GM21576 (cell line): ENCODE measurements at regions not wholly inside any gene's neighbourhood (a gene's known extent, or its start where the extent isn't known, plus 50 kb on each side); places are given as distances from the start of the nearest gene placed in this dataset.

Source experiments
- ATAC-seq: cut with Tn5 transposase; IDR thresholded peaks from one replicate; pipeline ENCODE4 v1.9.1; 2021; ENCODE audit warnings: mild to moderate bottlenecking, moderate library complexity; ENCODE audit not compliant: unreplicated experiment

DNA sequence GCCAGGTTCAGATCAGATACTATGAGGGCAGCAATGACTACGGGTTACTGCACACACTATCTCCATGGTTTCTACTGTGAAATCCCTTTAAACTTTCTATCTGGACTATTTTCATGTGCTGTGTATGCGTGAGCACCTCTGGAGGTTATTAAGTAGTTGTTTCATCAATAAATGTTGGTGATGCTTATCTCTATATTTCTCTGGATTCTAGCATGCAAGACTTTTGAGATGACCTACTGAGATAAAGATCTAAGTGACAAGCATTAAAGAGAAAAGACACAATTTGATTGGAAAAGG, 194.0 kb downstream of the NRIP1 start:
- peak; percentile 33 for ATAC-seq

DNA sequence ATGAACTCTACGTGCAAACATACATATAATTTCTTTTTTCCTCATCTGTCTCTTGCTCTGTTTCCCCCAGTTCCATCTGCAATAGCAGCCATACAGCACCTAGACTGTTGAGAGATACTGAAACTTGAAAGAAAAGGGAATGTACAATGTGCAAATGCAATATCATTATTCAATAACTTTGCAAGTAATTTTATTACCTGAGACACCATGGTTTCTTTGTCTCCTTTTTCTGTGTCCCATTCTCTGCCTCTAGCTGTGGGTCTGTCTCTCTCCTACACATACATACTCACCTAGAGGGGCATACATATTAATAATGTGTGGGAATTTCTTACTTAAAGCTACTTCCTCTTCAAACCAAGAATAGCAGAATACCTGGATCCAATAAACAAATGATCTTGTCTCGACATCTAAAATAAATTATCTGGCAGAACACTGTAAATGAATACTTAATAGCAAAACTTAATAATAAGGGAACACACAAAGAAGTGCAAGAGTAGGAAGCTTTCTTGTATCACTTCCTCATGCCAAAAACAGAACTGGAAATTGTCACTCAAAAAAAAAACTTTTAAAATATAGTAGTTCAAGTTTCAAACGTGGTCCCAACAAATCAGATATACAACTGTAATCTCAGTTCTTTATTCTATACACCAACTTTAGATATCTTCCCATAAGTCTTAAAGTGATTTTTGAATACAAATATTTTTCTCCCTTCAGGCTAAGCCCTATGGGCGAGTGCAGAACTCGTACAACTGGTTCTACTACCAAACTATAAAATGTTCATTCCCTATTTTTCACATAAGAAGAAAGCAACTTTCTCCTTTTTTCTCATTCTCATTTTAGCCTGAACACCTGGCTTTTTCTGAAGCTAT, 194.6 kb downstream of the NRIP1 start:
- ATAC-seq = peak; percentile 62

DNA sequence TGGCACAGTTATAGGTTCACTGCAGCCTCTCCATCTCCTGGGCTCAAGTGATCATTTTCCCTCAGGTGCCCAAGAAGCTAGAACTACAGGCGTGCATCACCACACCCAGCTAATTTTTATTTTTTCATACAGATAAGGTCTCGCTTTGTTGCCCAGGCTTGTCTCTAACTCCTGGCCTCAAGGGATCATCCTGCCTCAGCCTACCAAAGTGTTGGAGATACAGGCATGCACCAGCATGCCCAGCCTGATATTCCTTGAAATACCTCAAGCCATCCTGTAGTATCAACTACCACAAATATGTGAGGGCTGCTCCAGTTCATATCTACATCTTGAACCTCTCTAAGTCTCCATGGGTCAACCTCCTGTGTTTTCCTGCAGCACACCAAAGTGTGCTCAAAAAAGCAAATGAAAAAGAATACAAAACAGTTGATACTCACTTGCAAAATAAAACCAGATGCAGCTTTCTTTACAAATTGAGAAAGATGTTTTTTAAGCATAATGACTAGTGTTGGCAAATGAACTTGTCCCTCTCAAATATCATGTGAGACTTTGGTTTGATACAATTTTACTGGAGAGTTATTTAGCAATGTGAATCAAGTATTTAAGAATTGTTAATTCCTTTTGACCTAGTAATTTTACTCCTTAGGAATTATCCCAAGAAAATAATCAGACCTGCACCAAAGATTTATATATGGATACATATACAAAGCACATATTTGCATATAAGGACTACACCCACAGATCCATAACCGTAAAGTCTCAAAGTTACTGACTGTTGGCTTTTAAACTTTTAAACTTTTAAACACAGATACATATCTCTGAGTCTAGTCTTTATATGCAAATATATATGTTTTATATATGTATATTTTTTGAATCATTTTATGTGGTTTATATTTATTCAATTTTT, 197.7 kb downstream of the NRIP1 start:
- ATAC-seq = no peak

DNA sequence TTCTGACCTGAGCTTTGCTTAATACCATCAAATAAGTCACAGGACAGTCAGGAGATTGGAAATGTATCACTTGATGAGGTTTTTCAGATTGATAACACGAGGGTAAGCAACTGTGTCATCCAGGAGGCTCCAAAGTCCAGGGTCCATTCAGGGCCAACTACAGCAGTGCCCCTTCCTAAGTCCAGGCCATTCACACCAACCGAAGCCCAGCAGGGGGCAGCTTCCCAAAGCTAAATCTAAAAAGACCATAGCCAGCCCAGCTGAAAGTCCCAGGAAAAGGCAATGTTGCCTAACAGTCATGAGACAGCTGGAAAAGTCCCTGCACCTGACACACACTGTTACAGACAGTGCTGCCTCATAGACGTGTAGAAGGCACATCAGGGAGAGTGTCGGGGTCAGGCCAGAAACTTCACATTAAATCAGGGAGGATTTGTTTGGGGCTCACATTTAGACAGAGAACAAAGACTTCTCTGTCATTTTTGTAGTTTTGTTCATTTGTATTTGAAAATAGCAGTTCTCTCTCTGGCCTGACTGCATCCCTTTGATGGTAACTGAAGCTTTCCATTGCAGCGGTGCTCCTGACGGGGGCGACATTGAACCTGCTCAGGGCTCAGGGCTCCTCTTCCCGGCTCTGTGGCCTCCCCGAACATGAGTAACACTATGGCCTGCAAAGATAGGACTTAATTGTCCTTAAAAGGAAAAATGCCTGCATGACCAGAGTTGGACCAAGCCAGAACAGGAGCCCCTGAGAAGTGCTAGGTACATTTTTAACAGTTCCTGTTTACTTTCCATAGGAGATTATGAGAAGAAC, 200.4 kb downstream of the NRIP1 start:
- peak; percentile 85 for ATAC-seq

DNA sequence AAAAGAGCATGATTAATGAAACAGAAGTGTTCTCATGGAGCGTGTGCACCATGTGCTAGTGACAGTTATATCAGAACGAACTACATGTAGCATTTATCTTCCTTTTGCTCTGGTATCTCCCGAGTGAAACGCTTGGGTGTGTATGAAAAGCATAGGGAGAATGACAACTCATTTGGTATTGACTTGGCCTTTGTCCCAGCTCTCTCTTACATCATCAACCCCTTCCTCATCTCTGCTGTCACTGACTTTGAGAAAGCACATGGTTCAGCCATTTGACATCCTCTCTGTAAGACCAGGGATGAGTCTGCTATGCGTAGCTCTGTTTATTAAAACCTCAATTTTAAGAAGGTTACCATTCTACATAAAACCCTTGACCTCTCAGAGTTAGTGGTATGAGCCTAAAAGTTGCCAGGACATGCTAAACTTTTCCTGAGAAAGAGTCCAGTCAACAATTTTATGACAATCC, 201.0 kb downstream of the NRIP1 start:
- ATAC-seq = no peak

DNA sequence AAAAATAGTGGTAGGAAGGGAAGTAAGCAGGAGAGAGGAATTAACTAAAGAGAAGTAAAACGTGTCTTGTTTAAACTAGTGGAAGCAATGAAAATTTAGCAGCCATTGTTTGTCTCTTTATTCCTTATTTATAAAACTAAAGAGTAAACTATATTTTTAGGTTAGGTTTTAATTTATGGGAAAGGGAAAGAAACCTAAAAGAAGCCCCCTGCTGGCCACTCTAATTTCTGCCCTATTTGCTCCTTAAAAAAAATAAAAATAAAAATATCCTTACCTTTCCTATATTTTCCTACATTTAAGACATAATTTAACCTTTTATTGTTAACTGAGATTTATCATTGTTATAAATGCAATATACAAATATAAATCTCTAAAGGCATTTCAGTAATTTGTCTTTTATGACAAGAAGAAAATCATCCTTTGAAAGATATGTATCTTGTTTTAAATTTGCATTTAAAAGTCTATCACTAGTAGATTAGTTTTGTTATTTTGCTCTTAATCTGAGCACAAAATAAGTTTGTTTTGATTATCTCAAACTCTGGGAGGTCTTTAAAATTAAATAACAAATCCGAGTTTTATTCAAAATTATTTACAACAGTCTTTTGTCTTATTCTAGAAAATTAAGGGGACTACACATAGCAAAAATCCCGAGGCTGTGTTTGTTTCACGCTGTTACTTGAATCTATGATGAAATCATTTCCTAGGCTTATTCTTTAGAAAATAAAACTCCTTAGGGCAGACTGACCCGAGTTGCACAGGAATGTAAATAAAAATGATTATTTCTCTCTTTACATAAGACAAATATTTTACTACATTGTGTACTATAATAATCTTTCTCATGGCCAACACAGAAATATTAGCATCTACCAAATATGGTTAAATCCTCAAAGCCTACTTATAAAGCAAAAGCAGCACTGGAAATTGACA, 201.7 kb downstream of the NRIP1 start:
- no peak for ATAC-seq

DNA sequence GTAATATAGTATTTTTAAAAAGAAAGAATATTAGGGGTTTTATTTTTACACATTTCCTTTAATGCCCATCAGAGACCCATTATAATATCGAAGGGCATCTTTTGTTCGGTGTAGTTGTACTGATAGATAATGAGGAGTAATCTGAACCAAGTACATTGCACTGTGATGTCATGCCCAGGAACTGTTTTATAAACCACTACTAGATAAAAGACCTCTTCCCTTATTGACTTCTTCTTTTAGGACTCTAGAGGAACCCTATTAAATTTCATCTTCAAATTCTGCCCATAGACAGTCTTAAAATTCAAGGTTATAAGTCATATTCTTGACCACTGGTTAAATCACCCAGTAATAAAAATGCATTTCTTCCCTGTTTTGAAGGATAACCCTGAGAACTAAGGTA, 206.5 kb downstream of the NRIP1 start:
- no peak for ATAC-seq

DNA sequence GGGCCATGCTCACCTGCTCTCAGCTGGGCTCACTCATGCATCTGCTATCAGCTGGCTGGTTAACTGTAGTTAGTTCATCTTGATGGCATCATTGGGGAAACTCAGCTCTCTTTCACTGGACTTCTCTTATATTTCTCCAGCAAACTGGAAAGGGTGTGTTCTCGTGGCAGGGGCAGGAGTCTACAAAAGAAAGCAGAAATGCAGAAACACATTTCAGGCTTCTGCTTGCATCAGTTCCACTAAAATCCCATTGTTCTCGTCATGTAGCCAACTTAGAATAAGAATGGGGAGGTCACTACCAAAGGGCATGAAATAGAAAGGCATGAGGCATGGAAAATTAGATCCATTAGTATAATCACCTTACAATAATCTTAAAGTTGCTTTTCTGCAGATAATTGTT, 207.3 kb downstream of the NRIP1 start:
- ATAC-seq = no peak

DNA sequence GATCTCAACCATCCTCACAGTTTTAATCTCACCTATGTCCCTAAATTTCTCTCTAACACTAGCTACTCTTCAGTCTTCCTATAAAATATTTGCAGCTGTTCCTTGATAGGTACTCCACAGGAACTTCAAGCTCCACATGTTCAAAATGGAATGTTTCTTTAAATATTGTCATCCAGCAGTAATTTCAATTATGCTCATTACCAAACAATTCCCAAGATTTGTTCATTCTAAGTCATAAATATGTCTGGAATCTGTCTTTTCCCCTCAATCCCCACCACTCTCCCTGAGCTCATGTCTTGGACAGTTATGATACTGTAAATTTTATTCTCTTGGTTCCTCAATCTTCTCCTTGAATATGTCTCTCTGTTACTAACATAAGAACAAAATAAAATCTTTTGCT, 214.4 kb downstream of the NRIP1 start:
- ATAC-seq = no peak

DNA sequence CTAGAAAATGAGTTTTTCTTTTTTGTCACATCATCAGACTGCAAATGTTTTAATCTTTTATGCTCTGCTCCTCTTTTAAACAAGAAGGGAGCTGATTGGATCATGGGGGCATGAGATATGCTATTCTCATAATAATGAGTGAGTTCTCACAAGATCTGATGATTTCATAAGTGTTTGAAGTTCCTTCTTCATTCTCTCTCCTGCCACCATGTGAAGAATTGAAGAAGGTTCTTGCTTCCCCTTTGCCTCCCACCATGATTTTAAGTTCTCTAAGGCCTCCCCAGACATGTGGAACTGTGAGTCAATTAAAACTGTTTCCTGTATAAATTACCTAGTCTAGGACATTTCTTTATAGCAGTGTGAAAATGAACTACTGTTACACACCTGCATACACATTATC, 218.2 kb downstream of the NRIP1 start:
- no peak for ATAC-seq

DNA sequence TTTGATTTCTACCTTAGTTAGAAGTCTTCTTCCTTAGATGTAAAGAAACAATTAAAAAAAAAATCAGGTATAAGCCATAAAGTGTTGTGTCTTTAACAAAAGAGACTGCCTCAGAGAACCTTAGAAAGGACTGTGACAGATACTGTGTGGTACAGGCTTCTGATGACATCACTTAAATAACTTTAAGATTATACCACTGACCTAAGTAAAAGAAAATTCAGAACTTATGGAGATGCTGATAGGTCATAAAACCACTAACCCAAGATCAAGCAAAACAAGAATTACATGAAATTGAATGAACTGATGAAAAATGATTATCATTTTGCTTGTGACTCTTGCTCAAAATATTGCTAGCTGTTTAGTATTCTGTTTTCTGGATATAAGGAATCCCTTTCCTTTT, 220.8 kb downstream of the NRIP1 start:
- ATAC-seq = no peak

DNA sequence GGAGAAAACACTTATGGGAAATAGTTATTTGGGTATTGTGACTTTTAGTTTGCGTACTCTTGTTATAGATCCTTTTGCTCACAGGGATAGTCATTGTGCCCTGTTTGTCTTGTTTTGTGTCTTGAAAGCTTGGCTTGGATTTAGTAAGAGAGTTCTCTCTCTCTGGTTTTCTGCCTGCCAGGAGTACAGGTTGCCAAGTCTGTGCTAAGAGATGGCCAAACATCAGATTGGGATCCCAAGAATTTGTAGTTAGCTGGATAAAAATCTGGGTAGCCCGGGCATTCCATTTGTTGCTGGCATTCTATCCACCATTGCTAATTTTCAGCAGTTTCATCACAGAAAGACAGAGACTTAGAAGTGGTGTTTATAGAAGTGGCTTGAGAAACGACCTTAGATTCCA, 222.2 kb downstream of the NRIP1 start:
- no peak for ATAC-seq

DNA sequence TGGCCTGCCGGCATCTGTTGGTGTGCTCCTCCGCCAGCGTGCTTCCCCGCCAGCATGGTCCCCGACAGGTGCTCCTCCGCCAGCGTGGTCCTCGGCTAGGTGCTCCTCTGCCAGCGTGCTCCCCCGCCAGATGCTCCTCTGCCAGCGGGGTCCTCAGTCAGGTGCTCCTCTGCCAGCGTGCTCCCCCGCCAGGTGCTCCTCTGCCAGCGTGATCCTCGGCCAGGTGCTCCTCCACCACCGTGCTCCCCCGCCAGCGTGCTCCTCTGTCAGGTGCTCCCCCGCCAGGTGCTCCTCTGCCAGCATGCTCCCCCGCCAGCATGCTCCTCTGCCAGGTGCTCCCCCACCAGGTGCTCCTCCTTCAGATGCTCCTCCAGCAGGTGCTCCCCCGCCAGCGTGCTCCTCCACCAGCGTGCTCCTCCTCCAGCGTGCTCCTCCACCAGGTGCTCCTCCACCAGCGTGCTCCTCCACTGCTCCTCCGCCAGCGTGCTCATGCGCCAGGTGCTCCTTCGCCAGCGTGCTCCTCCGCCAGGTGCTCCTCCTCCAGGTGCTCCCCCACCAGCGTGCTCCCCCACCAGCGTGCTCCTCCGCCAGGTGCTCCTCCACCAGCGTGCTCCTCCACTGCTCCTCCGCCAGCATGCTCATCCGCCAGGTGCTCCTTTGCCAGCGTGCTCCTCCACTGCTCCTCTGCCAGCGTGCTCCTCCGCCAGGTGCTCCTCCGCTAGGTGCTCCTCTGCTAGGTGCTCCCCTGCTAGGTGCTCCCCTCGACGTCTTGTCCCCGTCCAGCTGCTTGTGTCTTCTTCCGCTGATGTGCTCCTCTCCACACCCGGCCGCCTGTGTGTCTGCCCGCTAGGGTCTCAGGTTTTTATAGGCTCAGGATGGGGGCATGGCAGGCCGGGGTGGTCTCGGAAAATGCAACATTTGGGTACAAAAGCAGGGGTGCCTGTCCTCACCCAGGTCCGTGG, 223.0 kb downstream of the NRIP1 start:
- ATAC-seq = no peak

DNA sequence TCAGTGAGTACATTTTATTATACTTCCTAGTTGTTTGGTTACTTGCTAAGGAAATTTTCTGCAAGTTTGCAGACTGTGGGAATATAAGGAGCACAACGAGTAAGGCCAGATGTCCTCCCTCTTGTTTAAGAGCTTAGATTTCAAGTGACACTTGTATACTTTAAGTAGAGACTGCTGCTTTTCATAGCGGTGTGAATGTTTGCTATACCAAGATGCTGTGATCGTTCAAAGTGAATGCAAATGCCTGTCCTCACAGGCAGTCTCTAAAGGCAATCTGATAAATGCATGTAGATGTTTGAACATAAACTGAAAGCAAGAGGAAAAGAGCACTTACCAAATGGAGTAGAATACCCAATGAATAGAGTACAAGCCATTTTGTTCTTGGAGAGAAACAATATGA, 226.4 kb downstream of the NRIP1 start:
- ATAC-seq = no peak

DNA sequence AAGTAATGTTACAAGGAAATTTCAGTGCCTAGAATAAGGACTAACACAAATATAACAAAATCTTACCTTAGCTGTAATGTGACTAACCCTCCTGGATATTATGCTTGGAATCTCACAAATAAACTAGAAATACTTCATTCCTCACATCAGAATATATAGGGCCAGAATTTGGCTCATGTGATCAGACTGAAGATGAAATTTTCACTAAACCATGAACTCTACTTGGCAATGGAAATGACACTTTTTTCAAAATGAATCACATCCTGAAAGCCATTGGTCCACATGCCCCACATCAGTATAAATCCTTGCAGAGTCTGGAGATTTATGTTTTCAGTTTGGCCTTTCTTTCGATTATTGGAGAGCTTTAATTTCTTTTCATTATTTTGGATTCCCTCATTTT, 227.8 kb downstream of the NRIP1 start:
- ATAC-seq = no peak

DNA sequence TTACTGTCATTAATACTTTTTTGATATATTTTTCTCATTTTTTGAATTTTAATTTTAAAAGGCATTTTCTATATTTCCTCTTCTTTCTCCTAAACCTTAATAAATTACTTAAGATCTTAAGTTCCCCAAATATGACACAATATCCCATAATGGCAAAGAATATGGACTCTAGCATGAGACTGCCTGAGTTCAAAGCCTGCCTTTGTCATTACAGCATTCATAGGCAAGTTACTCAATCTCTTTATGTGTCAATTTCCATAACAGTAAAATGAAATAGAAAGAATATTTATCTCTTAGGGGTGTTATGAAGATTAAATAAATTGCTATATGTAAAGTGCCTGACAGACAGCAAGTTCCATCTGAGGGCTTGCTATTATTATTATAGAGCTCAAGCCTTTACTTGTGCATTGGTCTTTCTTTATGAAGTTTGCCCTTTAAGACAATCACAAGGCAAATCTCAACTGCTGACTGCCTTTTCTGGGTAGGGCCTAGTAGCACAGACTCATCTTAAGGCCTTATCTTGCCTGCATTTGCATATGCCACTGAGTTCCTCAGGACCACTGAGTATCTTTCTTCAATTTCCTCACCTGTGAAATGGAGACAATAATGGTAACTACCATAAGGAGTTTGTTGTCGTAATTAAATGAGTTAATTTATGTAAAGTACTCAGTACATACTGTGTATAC, 231.0 kb downstream of the NRIP1 start:
- no peak for ATAC-seq

DNA sequence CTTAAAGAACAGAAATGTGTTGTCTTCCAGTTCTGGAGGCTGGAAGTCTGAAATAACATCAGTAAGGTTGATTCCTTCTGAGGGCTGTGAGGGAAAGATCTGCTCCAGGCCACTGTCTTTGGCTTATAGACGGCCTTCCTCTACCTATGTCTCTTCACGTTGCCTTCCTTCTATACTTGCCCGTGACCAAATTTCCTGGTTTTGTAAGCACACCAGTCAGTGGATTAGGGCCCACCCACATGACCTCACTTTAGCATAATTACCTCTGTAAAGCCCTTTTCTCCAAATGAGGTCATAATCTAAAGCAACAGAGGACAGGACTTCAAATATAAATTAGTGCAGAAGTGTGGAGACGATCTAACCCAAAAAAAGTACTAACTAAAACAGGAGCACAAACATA, 231.6 kb downstream of the NRIP1 start:
- no peak for ATAC-seq

DNA sequence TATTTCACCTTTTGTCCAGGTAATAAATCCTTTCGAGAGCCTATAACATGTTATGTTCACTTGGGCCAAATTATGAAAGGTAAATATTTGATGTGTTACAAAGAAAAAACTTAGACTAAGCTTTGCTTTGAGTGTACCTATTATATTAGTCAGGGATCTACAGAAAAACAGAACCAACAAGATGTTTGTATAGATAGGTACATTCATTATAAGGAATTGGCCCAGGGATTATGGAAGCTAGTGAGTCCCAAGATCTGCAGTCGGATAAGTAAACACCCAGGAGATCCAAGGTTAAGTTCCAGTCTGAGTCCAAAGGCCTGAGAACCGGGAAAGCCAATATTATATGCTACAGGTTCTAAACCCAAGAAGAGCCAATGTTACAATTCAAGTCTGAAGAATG, 234.5 kb downstream of the NRIP1 start:
- no peak for ATAC-seq

DNA sequence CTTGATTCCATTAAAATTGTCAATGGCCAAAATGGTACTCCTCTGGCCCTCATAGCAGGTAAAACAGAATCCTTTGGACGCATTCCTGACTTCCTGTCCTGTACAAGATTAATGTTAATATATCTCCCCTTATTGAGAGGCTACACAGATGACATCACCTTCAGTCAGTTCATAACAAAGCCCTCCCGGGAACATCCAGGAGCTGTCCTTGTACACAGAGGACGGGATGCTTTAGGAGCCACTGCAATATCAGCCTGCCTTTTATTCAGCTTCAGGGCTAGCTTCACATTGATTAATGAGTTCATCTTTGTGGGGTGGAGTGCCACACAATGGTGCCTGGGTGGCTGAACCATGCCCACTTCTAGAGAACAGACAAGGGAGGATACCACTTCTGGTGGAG, 235.1 kb downstream of the NRIP1 start:
- ATAC-seq = no peak
